ENCODE measurements at regions not wholly inside any gene's neighbourhood (a gene's known extent, or its start where the extent isn't known, plus 50 kb on each side); places are given as distances from the start of the nearest gene placed in this dataset.

- POLR2A ChIA-PET: no interaction called here
- H3K9me3 ChIP-seq (replicated peaks; ENCODE audit: control insufficient read depth, insufficient read depth, low read length): no peaks in the 10 kb centered on the region
- no peak for FAIRE-seq
These were observed 249.8 kb upstream of the PRDM1 start for GRCh38 chr6:105836379-105836778.

More at GRCh38 chr6:105836379-105836778, 249.8 kb upstream of the PRDM1 start:
- intact Hi-C loops (cut with micrococcal nuclease) (loop anchor here (10.0 kb wide), 1 partner anchor 352 kb away; no protein-coding TSS in a partner anchor), dilution Hi-C loops (cut with MboI; ENCODE audit: extremely low pct_ligation_motif_present, low sequenced_read_pairs) (no loop called here)
- no TSS peak for BruUV-seq (replicated peaks)
- H2AFZ ChIP-seq (ENCODE audit: low read depth, low read length): no peak overlapping the region
- no peak for DNase-seq (ENCODE audit: low read depth, low spot score)
- no peaks in the 10 kb centered on the region for H3K79me2 ChIP-seq (ENCODE audit: control insufficient read depth, insufficient read depth, low read length)
- H3K9me1 ChIP-seq (replicated peaks; ENCODE audit: control insufficient read depth, extremely low read depth, insufficient read depth, low read length): no peaks in the 10 kb centered on the region
- H3K9ac ChIP-seq (replicated peaks; ENCODE audit: extremely low read depth, insufficient read depth, low read length): no peak overlapping the region
- no peak overlapping the region for H3K27ac ChIP-seq (ENCODE audit: insufficient read depth, low read depth, low read length)
- H3K36me3 ChIP-seq (ENCODE audit: control insufficient read depth in 2 of 2, extremely low read depth in 1 of 2, insufficient read depth in 2 of 2, low read length in 2 of 2): no peaks in the 10 kb centered on the region
- TF ChIP-seq POLR2AphosphoS5 (IDR thresholded peaks at IDR 0.05; ENCODE audit: insufficient read depth, low read depth, low read length) (no peak), MAX (IDR thresholded peaks at IDR 0.05; ENCODE audit: insufficient read depth, insufficient read length) (no peak), JUN (IDR thresholded peaks at IDR 0.05; ENCODE audit: borderline replicate concordance, insufficient read depth, insufficient read length, low read depth) (no peak), POLR2A (IDR thresholded peaks at IDR 0.05; ENCODE audit: low read depth, low read length) (no peak), FOS (IDR thresholded peaks at IDR 0.05; ENCODE audit: borderline replicate concordance, insufficient read depth, low read length) (no peak), GATA2 (IDR thresholded peaks at IDR 0.05; ENCODE audit: insufficient read depth, insufficient read length, low read depth, low read length) (no peak), CTCF (IDR thresholded peaks at IDR 0.05; ENCODE audit: extremely low read depth in 1 of 2, insufficient read depth in 1 of 2, low read depth in 1 of 2, low read length in 2 of 2) (no peak), EZH2 (IDR thresholded peaks at IDR 0.05; ENCODE audit: borderline replicate concordance, low read depth, low read length, severe bottlenecking) (no peak), MYC (IDR thresholded peaks at IDR 0.05; ENCODE audit: low read depth, low read length) (no peak)
- H3K27me3 ChIP-seq (ENCODE audit: control insufficient read depth in 2 of 2, insufficient read depth in 2 of 2, low read length in 2 of 2): no peaks in the 10 kb centered on the region
- no peaks in the 10 kb centered on the region for H4K20me1 ChIP-seq (replicated peaks; ENCODE audit: control insufficient read depth, extremely low read depth, insufficient read depth, low read length)
- H3K4me3 ChIP-seq (replicated peaks in 1 of 3; ENCODE audit: insufficient read depth in 1 of 3, low read depth in 1 of 3, low read length in 3 of 3): no peak overlapping the region
- CTCF ChIA-PET: interaction anchor here (1.4 kb wide), 1 partner anchor 404 kb away, joined by 6 read pairs; no protein-coding TSS in a partner anchor
- H3K4me1 ChIP-seq (ENCODE audit: control insufficient read depth, extremely low read depth, insufficient read depth, low read length): no peaks in the 10 kb centered on the region
- H3K4me2 ChIP-seq (ENCODE audit: insufficient read depth, low read length): no peak overlapping the region
